ENCODE measurements at regions not wholly inside any gene's neighbourhood (a gene's known extent, or its start where the extent isn't known, plus 50 kb on each side); places are given as distances from the start of the nearest gene placed in this dataset.

DNA sequence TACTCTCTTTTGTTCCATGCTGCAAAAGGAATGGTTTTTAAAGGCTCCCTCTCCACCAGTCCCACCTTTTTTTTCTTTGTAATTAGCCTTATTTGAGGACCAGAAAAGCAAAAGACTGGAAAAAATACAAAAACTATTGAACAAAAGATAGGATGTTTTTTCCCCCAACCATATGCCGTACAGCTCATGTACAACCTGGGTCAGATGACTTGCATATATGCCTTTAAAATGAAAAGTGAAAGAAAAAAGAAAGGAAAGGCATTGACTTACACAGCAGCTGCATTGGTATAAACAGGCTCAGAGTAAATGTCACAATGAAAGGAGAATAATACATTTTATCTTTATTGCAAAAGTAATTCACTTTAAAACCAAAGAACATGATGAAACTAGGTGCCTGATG is 69.5 kb upstream of the CMC1 start:
- H3K4me3 ChIP-seq: no peak overlapping the region
- 11 to 20% methylated on average over 1 of the region's 1 CpG for WGBS, 2 donors
- TF ChIP-seq EP300 (IDR thresholded peaks at IDR 0.05) (no peak), POLR2A (IDR thresholded peaks at IDR 0.05) (no peak), CTCF (IDR thresholded peaks at IDR 0.05) (no peak), POLR2AphosphoS5 (IDR thresholded peaks at IDR 0.05) (no peak)

GRCh38 chr3:28172748-28173147 is 68.7 kb upstream of the CMC1 start:
- no peak overlapping the region for H3K4me3 ChIP-seq
- H3K36me3 ChIP-seq: no peaks in the 10 kb centered on the region
- no peak for DNase-seq
- intact Hi-C loops (cut with DNase I): no loop called here
- no peak overlapping the region for H3K27ac ChIP-seq
- H3K9me3 ChIP-seq: no peaks in the 10 kb centered on the region
- H3K4me1 ChIP-seq: no peaks in the 10 kb centered on the region
- TF ChIP-seq CTCF (IDR thresholded peaks at IDR 0.05) (no peak), EP300 (IDR thresholded peaks at IDR 0.05) (no peak), POLR2A (IDR thresholded peaks at IDR 0.05) (no peak), POLR2AphosphoS5 (IDR thresholded peaks at IDR 0.05) (no peak)
- no peaks in the 10 kb centered on the region for H3K27me3 ChIP-seq

More for the DNA sequence above, 69.5 kb upstream of the CMC1 start:
- intact Hi-C loops (cut with DNase I): no loop called here
- Histone ChIP-seq H3K36me3 (no peaks in the 10 kb centered on the region), H3K9me3 (no peaks in the 10 kb centered on the region), H3K27ac (no peak overlapping the region), H3K4me1 (no peaks in the 10 kb centered on the region), H3K27me3 (no peaks in the 10 kb centered on the region)
- no peak for DNase-seq

DNA sequence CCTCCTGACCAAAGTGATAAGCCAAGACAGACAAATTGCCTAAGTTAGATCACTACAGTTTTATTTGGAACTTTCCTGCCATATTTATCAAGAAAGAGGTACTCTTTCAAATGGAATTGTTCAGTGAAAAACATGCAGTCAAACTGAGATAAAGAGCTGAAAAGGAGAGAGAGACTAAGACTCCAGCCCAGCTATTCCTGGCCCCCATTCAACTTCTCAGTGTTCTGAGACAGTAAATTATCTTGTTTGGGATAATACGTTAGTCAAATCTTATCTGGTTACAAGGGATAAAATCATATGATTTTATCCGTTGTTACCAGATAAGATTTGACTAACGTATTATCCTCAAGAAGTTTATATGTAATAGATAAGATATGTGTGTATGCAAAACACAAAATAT is 67.6 kb upstream of the CMC1 start:
- Histone ChIP-seq H3K9me3 (no peaks in the 10 kb centered on the region), H3K36me3 (no peaks in the 10 kb centered on the region), H3K4me3 (no peak overlapping the region), H3K27ac (no peak overlapping the region), H3K4me1 (no peaks in the 10 kb centered on the region), H3K27me3 (no peaks in the 10 kb centered on the region)
- intact Hi-C loops (cut with DNase I): no loop called here
- 52 to 55% methylated on average over 3 of the region's 3 CpGs for WGBS, 2 donors
- no peak for DNase-seq
- no peak for TF ChIP-seq POLR2A (IDR thresholded peaks at IDR 0.05)
- no peak for TF ChIP-seq POLR2AphosphoS5 (IDR thresholded peaks at IDR 0.05)
- TF ChIP-seq CTCF (IDR thresholded peaks at IDR 0.05): no peak
- TF ChIP-seq EP300 (IDR thresholded peaks at IDR 0.05): no peak

DNA sequence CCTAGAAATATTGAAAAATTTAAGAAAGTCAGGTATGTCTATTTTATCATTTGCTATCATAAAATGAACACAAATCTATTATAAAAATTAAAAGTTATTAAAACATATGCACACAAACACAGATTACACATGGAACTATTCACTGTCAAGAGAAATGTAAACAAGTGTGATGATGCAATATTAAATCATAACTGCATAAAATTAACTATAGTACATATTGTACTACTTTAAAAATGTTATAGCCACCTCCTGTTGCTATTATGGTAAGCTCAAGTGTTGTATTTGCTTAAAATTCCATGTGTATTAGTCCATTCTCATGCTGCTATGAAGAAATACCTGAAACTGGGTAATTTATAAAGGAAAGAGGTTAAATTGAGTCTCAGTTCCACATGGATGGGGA is 54.7 kb upstream of the CMC1 start:
- DNase-seq: no peak
- Histone ChIP-seq H3K4me1 (no peaks in the 10 kb centered on the region), H3K9me3 (no peaks in the 10 kb centered on the region), H3K36me3 (no peaks in the 10 kb centered on the region), H3K27me3 (no peaks in the 10 kb centered on the region), H3K4me3 (no peak overlapping the region), H3K27ac (no peak overlapping the region)
- intact Hi-C loops (cut with DNase I): no loop called here
- TF ChIP-seq POLR2AphosphoS5 (IDR thresholded peaks at IDR 0.05): no peak
- TF ChIP-seq CTCF (IDR thresholded peaks at IDR 0.05): no peak
- TF ChIP-seq POLR2A (IDR thresholded peaks at IDR 0.05): no peak
- TF ChIP-seq EP300 (IDR thresholded peaks at IDR 0.05): no peak

DNA sequence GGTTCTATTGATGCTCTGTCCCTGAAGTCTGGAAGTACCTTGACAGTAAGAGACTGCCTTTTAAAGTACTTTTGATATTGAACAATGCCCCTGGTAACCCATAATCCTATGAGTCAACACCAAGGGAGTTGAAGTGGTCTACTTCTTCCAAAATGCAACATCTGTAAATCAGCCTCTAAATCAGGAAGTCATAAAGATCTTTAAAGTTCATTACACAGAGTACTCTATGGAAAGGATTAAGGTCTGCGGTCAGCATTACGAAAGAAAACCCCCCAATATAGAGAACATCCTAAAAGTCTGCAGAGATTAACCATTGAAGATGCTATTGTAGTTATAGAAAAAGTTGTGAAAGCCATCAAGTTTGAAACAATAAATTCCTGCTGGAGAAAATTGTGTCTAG is 52.7 kb upstream of the CMC1 start:
- 83 to 93% methylated on average over 2 of the region's 2 CpGs for WGBS, 2 donors
- Histone ChIP-seq H3K4me3 (no peak overlapping the region), H3K4me1 (no peaks in the 10 kb centered on the region), H3K9me3 (no peaks in the 10 kb centered on the region), H3K27me3 (no peaks in the 10 kb centered on the region), H3K27ac (no peak overlapping the region), H3K36me3 (no peaks in the 10 kb centered on the region)
- DNase-seq: no peak
- intact Hi-C loops (cut with DNase I): no loop called here
- TF ChIP-seq EP300 (IDR thresholded peaks at IDR 0.05): no peak
- no peak for TF ChIP-seq POLR2AphosphoS5 (IDR thresholded peaks at IDR 0.05)
- no peak for TF ChIP-seq CTCF (IDR thresholded peaks at IDR 0.05)
- TF ChIP-seq POLR2A (IDR thresholded peaks at IDR 0.05): no peak
